HG03520 (cell line): ENCODE measurements at regions not wholly inside any gene's neighbourhood (a gene's known extent, or its start where the extent isn't known, plus 50 kb on each side); places are given as distances from the start of the nearest gene placed in this dataset.
"Not testable (repeated sequence)": the region's sequence is repeated elsewhere in the genome, so short reads cannot be mapped to it uniquely, and the experiment has no call there.

Experiments
- ATAC-seq: cut with Tn5 transposase; IDR thresholded peaks from one replicate; pipeline ENCODE4 v1.9.1; 2021; ENCODE audit warnings: mild to moderate bottlenecking, moderate library complexity; ENCODE audit not compliant: unreplicated experiment

DNA sequence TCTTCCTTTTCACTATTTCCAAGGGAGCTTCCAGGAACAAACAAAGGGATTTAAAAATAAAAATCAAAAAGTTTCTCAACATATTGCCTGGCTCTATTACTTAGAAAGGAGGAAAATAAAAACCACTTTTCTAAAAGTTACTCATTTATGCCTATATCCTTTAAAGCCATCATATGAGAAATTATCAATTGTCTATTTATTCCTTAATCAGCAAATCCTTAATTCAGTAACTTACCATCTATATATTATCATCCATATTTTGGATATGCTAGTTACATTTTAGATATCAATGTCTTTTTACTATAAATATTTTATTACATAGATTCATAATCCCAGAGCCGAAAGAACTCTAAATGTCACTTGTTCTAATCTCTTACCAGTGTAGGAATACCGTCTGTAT lies 481.5 kb upstream of the ANO5 start:
- ATAC-seq: no peak

- ATAC-seq: no peak
These were observed 469.2 kb upstream of the ANO5 start for GRCh38 chr11:21723678-21724077.

GRCh38 chr11:21727102-21727501 lies 465.8 kb upstream of the ANO5 start:
- no peak for ATAC-seq

- no peak for ATAC-seq
These were observed 456.5 kb upstream of the ANO5 start for GRCh38 chr11:21736404-21736803.

- ATAC-seq: not testable (repeated sequence)
These were observed 440.2 kb upstream of the ANO5 start for GRCh38 chr11:21752475-21753243.

DNA sequence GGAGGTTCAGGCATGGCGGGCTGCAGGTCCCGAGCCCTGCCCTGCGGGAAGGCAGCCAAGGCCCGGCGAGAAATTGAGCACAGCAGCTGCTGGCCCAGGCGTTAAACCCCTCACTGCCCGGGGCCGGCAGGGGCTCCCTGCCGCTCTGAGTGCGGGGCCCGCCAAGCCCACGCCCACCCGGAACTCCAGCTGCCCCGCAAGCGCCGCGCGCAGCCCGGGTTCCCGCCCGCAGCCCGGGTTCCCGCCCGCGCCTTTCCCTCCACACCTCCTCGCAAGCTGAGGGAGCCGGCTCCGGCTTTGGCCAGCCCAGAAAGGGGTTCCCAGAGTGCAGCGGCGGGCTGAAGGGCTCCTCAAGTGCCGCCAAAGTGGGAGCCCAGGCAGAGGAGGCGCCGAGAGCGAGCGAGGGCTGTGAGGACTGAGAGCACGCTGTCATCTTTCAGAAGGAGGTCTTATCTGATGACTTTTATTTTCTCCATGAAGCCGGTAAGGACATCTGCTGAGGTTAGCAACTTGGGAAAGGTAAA lies 439.6 kb upstream of the ANO5 start:
- ATAC-seq: not testable (repeated sequence)

DNA sequence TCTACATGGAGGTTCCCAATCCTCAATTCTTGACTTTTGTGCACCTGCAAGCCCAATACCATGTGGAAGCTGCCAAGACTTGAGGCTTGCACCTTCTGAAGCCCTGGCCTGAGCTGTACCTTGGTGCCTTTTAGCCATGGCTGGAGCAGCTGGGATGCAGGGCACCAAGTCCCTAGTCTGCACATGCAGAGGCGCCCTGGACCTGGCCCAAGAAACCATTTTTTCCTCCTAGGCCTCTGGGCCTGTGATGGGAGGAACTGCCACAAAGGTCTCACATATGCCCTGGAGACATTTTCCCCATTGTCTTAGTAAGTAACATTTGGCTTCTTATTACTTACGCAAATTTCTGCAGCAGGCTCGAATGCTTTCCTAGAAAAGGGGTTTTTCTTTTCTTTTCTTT lies 431.9 kb upstream of the ANO5 start:
- no peak for ATAC-seq

GRCh38 chr11:21768388-21768787 lies 424.5 kb upstream of the ANO5 start:
- no peak for ATAC-seq

DNA sequence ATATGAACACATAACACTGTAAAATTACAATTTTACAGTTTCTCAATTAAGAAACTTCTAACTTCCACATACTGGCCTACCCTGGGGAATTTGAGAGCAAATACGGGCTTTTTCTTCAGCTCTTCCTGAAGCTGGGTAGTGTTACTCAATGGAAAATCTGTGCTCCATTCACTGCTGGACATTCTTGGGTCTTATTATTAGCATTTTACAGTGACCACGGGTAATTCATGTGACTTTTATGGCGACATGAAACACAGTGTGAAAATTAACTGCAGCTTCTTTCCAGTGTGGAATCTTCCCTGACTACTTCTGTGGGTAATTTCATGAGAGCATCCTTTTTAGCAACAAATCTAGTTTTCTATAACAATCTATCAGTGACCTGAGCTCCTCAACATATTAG lies 423.7 kb upstream of the ANO5 start:
- no peak for ATAC-seq

GRCh38 chr11:21771097-21771496 lies 421.8 kb upstream of the ANO5 start:
- ATAC-seq: no peak

DNA sequence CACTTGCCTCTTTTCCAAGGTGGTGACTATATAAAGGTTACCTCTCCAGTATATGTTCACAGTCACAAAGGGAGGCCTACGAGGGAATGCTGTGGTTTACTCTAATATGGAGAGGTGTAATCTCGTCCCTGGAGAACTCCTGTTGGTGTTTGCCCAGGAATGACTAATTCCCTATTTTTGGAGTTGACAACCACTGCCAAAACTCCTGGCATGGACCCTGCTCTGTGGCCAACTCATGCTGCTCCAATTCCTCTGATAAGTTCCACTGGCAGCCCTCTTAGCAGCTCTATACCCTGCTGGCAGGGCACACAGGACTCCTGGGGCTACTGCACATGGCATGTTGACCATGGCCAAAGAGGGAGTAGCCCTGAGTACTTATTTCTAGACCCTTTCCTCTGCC lies 418.7 kb upstream of the ANO5 start:
- no peak for ATAC-seq

- no peak for ATAC-seq
These were observed 417.0 kb upstream of the ANO5 start for GRCh38 chr11:21775911-21776310.

GRCh38 chr11:21783954-21784353 lies 408.9 kb upstream of the ANO5 start:
- no peak for ATAC-seq

DNA sequence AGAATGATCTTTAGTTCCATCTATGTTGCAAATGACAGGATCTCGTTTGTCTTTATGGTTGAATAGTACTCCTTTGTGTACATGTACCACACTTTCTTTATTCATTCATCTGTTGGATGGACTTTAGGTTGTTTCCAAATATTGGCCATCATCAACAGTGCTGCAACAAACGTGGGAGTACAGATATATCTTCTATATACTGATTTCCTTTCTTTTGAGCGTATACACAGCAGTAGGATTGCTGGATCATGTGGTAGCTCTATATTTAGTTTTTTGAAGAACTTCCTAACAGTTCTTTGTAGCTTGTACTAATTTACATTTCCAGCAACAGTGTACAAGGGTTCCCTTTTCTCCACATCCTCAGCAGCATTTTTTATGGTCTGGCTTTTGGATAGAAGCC lies 407.5 kb upstream of the ANO5 start:
- no peak for ATAC-seq

DNA sequence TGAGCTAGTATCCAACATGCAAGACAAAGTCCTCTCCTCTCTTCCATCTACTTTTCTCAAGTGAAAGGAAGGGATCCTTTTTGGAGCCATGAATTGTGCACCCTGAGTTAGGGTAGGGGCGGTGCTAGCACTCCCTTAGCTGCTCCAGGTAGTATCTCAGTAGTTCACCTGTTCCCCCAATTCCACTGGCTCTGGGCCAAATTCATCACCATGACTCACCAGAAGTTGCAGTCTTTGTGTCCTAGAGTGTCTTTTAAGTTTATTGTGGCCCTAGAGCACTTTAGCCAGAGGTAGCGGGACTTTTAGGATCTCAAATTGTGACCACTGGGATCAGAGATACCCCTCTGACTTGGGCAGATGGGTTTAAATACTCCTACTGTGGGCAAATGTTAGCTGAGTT lies 398.6 kb upstream of the ANO5 start:
- no peak for ATAC-seq

DNA sequence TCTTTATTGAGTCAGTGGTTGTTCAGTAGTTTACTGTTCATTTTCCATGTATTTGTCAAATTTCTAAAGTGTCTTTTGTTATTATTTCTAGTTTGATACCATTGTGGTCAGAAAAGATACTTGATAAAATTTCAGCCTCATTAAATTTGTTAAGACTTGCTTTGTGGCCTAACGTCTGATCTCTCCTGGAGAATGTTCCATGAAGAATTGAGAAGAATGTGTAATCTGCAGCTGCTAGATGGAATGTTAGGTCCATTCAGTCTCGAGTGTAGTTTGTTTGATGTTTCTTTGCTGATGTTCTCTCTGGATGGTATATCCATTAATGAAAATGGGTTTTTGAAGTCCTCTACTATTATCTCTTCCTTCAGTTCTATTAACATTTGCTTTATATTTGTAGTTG lies 394.7 kb upstream of the ANO5 start:
- ATAC-seq: no peak

- not testable (repeated sequence) for ATAC-seq
These were observed 388.4 kb upstream of the ANO5 start for GRCh38 chr11:21804523-21804922.

DNA sequence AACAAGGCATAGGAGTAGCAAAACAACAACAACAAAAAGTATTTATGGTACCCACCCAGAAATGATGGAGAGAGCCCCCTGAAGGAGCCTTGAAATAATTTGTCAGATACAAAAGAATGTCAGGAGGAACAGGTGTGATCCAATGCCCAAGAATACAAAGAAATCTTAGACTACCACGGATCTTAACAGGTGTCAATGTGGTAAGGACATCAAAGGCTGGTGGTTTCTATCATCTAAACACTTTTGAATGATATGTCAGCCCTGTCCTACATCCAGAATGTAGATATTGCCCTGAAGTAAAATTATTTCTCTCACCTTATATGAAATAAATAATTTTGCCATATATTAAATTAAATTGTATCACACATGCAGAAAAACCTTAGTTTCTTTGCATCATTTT lies 386.4 kb upstream of the ANO5 start:
- ATAC-seq: no peak

GRCh38 chr11:21806947-21807346 lies 385.9 kb upstream of the ANO5 start:
- no peak for ATAC-seq

DNA sequence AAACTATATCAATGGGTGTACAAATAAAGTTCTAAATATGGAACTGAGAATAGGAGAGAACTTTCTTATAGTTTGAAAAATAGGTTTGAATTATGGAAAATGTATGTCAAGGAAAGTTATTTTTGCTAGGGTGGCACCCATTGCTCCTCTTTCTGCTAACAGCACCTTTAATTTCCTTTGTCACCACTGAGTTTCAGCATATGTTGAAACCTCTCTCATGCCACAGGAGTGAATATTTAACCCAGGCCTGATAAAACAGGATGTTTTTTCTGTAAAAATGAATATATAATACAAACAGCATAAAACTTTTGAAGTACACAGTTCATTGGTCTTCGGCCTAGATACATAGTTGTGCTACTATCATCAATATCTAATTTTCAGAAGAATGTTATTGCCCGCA lies 385.5 kb upstream of the ANO5 start:
- no peak for ATAC-seq

GRCh38 chr11:21810650-21811049 lies 382.2 kb upstream of the ANO5 start:
- ATAC-seq: no peak

DNA sequence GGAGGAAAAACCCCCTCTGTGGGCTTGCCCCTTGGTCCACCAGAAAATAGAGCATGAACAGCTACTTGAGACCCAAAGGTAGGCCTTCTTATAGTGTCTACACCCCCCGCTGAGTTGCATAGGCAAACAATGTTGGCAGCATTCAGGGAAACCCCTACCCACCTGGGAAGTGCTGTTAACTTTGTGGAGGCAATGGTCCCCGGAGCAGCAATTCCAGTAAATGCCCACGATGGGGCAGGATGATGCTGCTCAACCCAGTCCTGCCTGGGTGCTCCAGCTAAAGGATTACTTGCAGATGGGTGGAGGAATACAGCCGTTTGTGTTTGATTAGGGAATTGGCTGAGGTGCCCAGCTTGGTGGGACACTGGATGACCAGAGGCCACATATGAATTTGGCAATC lies 381.3 kb upstream of the ANO5 start:
- ATAC-seq: no peak

DNA sequence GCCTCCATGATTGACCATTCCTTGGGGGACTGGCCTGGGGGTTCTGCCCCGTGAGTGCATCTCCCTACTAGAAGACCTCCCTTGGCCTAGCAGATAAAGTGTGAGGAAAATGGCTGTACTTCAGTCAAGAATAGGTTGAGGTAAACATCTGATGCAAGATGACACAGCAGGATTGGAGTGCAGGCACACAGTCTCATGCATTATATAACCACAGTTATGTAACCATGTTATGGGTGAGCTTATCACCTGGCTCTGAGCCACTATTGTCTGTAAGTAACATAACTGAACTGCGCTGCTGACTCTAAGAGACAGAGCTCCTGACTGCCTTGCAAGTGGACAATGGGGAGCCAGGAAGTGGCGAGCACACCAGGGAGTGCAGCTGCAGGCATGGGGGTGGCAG lies 378.7 kb upstream of the ANO5 start:
- no peak for ATAC-seq
